ENCODE measurements at regions not wholly inside any gene's neighbourhood (a gene's known extent, or its start where the extent isn't known, plus 50 kb on each side); places are given as distances from the start of the nearest gene placed in this dataset.

DNA sequence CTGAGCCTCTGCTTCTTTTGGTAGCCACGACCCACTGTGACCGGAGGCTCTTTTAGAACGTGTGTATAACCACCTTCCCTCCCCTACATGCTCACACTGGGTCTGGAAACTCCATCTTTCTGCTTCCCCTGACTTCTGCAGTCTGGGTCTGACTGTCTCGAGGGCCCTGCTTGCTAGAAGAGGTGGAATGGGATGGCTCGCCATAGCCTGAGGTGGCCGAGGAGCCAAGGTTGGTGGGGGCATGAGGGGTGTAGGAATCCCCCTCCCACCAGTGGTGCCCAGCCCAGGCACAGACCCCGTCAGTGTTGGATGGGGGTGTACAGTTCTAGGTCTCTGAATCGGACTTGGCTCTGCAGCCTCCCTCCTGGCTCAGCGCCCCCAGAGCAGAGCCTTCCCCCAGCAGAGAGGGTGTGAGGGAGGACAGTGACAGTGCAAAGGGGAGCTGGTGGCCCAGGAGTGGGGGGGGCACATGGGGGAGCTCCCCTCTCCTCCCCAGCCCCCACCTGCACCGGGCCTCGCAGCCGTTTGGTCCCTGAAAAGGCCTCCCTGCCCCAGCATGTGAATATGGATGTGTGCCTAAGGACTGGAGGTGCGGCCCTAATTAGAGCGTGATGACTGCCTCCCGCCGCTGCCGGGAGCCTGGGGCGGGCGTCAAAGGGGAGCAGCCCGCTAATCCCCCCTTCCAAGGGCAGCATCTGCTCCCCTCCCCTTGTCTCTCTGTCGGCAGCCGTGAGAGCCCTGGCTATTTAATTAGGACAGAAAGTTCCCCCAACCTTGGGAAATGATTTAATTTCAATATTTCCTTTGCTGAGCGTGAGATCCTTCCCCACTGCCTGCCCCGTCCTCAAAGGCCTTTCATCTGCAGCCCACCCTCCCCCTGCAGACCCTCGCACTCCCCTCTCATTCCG is 196.2 kb upstream of the C14orf180 start:
- Histone ChIP-seq H3K9ac (ENCODE audit: low read depth, low read length) (no peak overlapping the region), H3K27me3 (ENCODE audit: insufficient read depth, low read length, poor library complexity) (no peaks in the 10 kb centered on the region), H3K4me3 (ENCODE audit: low read depth in 1 of 2, low read length in 2 of 2) (no peak overlapping the region), H4K20me1 (ENCODE audit: insufficient read depth, low read length) (no peaks in the 10 kb centered on the region), H3K4me1 (ENCODE audit: insufficient read depth, low read length) (no peaks in the 10 kb centered on the region), H3K27ac (ENCODE audit: low read length) (no peak overlapping the region), H2AFZ (ENCODE audit: low read depth, low read length) (no peak overlapping the region), H3K79me2 (ENCODE audit: insufficient read depth, low read length) (no peaks in the 10 kb centered on the region), H3K4me2 (ENCODE audit: insufficient read depth, low read length) (no peak overlapping the region), H3K9me3 (ENCODE audit: insufficient read depth, low read length, severe bottlenecking) (no peaks in the 10 kb centered on the region), H3K36me3 (ENCODE audit: insufficient read depth, low read length) (no peaks in the 10 kb centered on the region)
- DNase-seq (no peak), ATAC-seq (ENCODE audit: insufficient read depth, low read depth) (no peak)
- TF ChIP-seq, protein P1, sequence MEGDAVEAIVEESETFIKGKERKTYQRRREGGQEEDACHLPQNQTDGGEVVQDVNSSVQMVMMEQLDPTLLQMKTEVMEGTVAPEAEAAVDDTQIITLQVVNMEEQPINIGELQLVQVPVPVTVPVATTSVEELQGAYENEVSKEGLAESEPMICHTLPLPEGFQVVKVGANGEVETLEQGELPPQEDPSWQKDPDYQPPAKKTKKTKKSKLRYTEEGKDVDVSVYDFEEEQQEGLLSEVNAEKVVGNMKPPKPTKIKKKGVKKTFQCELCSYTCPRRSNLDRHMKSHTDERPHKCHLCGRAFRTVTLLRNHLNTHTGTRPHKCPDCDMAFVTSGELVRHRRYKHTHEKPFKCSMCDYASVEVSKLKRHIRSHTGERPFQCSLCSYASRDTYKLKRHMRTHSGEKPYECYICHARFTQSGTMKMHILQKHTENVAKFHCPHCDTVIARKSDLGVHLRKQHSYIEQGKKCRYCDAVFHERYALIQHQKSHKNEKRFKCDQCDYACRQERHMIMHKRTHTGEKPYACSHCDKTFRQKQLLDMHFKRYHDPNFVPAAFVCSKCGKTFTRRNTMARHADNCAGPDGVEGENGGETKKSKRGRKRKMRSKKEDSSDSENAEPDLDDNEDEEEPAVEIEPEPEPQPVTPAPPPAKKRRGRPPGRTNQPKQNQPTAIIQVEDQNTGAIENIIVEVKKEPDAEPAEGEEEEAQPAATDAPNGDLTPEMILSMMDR (IDR thresholded peaks at IDR 0.05; ENCODE audit: borderline replicate concordance, extremely low read depth, low read length, poor library complexity, severe bottlenecking) = no peak
- no peak for TF ChIP-seq EZH2 (IDR thresholded peaks at IDR 0.05; ENCODE audit: borderline replicate concordance, low read depth, low read length, severe bottlenecking)

DNA sequence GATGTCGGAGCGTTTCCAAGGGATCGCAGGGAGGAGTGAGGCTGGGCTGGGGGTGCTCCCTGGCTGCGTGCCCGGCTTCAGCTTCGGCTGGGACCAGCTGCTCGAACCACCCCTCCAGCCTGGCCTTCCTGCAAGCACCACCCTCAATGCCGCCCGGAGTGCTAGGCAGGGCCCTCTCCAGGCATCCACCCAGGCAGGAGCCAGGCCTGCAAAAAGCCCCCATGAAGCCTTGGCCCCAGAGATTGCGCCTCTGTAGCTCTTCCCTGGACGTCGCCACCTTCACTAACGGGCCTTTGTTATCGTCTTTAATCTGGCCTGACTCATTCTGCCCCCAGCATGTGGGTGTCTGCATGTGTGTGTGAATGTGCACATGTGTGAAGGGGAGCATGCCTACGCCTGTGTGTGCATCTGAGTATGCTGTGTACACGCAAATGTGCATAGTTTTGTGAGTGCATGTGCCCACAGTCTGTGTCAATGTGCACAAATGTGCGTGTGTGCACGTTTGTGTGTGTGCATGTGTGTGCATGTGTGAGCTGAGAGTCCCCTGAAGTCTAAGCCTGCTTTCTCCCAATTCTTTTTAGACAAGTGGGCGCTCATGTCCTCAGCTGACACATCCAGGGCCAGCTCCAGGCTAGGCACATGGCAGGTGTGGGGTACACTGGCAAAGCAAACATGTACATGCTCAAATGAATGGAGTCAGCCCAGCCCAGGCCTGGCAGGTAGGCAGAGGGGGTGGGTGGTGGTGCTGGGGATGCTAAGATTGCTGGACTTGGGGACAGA is 195.4 kb upstream of the C14orf180 start:
- no peak overlapping the region for H3K9ac ChIP-seq (ENCODE audit: low read depth, low read length)
- H3K4me1 ChIP-seq (ENCODE audit: insufficient read depth, low read length) = no peaks in the 10 kb centered on the region
- no peak overlapping the region for H3K27ac ChIP-seq (ENCODE audit: low read length)
- no peak overlapping the region for H2AFZ ChIP-seq (ENCODE audit: low read depth, low read length)
- H3K4me2 ChIP-seq (ENCODE audit: insufficient read depth, low read length) = no peak overlapping the region
- H4K20me1 ChIP-seq (ENCODE audit: insufficient read depth, low read length) = peaks cover 3% of the 10 kb centered on the region
- ATAC-seq (ENCODE audit: insufficient read depth, low read depth) (no peak), DNase-seq (no peak)
- TF ChIP-seq EZH2 (IDR thresholded peaks at IDR 0.05; ENCODE audit: borderline replicate concordance, low read depth, low read length, severe bottlenecking) = no peak
- TF ChIP-seq, protein P1 (IDR thresholded peaks at IDR 0.05; ENCODE audit: borderline replicate concordance, extremely low read depth, low read length, poor library complexity, severe bottlenecking) = no peak
- no peaks in the 10 kb centered on the region for H3K36me3 ChIP-seq (ENCODE audit: insufficient read depth, low read length)
- no peak overlapping the region for H3K4me3 ChIP-seq (ENCODE audit: low read depth in 1 of 2, low read length in 2 of 2)
- no peaks in the 10 kb centered on the region for H3K27me3 ChIP-seq (ENCODE audit: insufficient read depth, low read length, poor library complexity)
- H3K79me2 ChIP-seq (ENCODE audit: insufficient read depth, low read length) = no peaks in the 10 kb centered on the region
- no peaks in the 10 kb centered on the region for H3K9me3 ChIP-seq (ENCODE audit: insufficient read depth, low read length, severe bottlenecking)

DNA sequence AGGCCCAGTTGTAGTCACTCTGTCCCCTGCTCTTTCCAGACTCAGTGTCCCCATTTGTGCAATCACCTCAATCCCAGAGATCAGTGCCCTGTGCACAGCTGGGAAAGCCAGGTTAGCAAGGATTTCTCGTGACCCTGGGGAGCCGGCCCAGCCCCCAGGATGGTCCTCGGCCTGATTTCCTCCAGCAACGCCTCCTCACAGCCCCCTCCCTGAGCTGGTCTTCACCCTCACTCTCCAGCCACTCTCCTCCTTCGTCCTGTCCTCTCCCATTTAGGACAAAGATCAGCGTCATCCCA is 194.8 kb upstream of the C14orf180 start:
- no peak overlapping the region for H3K4me2 ChIP-seq (ENCODE audit: insufficient read depth, low read length)
- H4K20me1 ChIP-seq (ENCODE audit: insufficient read depth, low read length) = peaks cover 3% of the 10 kb centered on the region
- H3K27me3 ChIP-seq (ENCODE audit: insufficient read depth, low read length, poor library complexity) = no peaks in the 10 kb centered on the region
- TF ChIP-seq EZH2 (IDR thresholded peaks at IDR 0.05; ENCODE audit: borderline replicate concordance, low read depth, low read length, severe bottlenecking) = no peak
- TF ChIP-seq, protein P1 (IDR thresholded peaks at IDR 0.05; ENCODE audit: borderline replicate concordance, extremely low read depth, low read length, poor library complexity, severe bottlenecking) = no peak
- H3K79me2 ChIP-seq (ENCODE audit: insufficient read depth, low read length) = no peaks in the 10 kb centered on the region
- H2AFZ ChIP-seq (ENCODE audit: low read depth, low read length) = no peak overlapping the region
- no peak overlapping the region for H3K4me3 ChIP-seq (ENCODE audit: low read depth in 1 of 2, low read length in 2 of 2)
- no peaks in the 10 kb centered on the region for H3K36me3 ChIP-seq (ENCODE audit: insufficient read depth, low read length)
- no peaks in the 10 kb centered on the region for H3K4me1 ChIP-seq (ENCODE audit: insufficient read depth, low read length)
- no peaks in the 10 kb centered on the region for H3K9me3 ChIP-seq (ENCODE audit: insufficient read depth, low read length, severe bottlenecking)
- no peak overlapping the region for H3K27ac ChIP-seq (ENCODE audit: low read length)
- ATAC-seq (ENCODE audit: insufficient read depth, low read depth) = no peak
- DNase-seq = no peak
- no peak overlapping the region for H3K9ac ChIP-seq (ENCODE audit: low read depth, low read length)
